Neural cell (in vitro differentiated cells): ENCODE measurements at regions not wholly inside any gene's neighbourhood (a gene's known extent, or its start where the extent isn't known, plus 50 kb on each side); places are given as distances from the start of the nearest gene placed in this dataset.

ENCODE experiments used
- H2AFZ ChIP-seq: fragments of 200-600, 300-800 bp; sonication (generic), shearing (Covaris generic); 2 replicates; pipeline ENCODE4 v1.6.0; 2014; ENCODE audit warnings: low read depth, mild to moderate bottlenecking, antibody characterized with exemption, low read length, moderate library complexity
- H3F3A ChIP-seq: fragments of 200-600 bp; shearing (Covaris generic); 2 replicates; pipeline ENCODE4 v1.6.1; 2016; ENCODE audit warnings: mild to moderate bottlenecking, moderate library complexity, mixed read lengths, antibody characterized with exemption, low read length; ENCODE audit not compliant: insufficient read depth, poor library complexity, severe bottlenecking
- H3K27ac ChIP-seq: fragments of 200-600, 300-800 bp; sonication (generic), shearing (Covaris generic); 2 replicates; pipeline ENCODE4 v1.5.1; 2014; ENCODE audit warnings: mild to moderate bottlenecking, low read length, moderate library complexity
- H3K27me3 ChIP-seq: fragments of 300-800, 200-600 bp; sonication (generic), shearing (Covaris generic); 2 replicates; pipeline ENCODE4 v1.6.0; 2014; ENCODE audit warnings: mild to moderate bottlenecking, low read depth, low read length, moderate library complexity; ENCODE audit not compliant: insufficient read depth
- H3K36me3 ChIP-seq: fragments of 300-800, 200-600 bp; sonication (generic), shearing (Covaris generic); 2 replicates; pipeline ENCODE4 v1.5.1; 2014; ENCODE audit warnings: mild to moderate bottlenecking, antibody characterized with exemption, low read length, moderate library complexity; ENCODE audit not compliant: insufficient read depth
- H3K4me2 ChIP-seq: fragments of 300-800, 200-600 bp; sonication (generic), shearing (Covaris generic); 2 replicates; pipeline ENCODE4 v1.6.0; 2014; ENCODE audit warnings: mild to moderate bottlenecking, low read length
- H3K4me3 ChIP-seq: fragments of 300-800, 200-600 bp; sonication (generic), shearing (Covaris generic); 2 replicates; pipeline ENCODE4 v1.5.1; 2014; ENCODE audit warnings: mild to moderate bottlenecking, low read length, moderate library complexity
- H3K79me2 ChIP-seq: fragments of 200-600 bp; shearing (Covaris generic); replicated peaks from 2 replicates; pipeline ENCODE4 v1.6.0; 2014; ENCODE audit warnings: mild to moderate bottlenecking, low read length, moderate library complexity; ENCODE audit not compliant: insufficient read depth
- H3K9ac ChIP-seq: fragments of 300-800, 200-600 bp; sonication (generic), shearing (Covaris generic); 2 replicates; pipeline ENCODE4 v1.6.1; 2016; ENCODE audit warnings: mild to moderate bottlenecking, low read length, mixed read lengths
- H3K9me2 ChIP-seq: fragments of 200-600 bp; shearing (Covaris generic); 2 replicates; pipeline ENCODE4 v1.6.1; 2016; ENCODE audit warnings: mild to moderate bottlenecking, low read length, mixed read lengths; ENCODE audit not compliant: insufficient read depth
- H3K9me3 ChIP-seq: fragments of 200-600, 300-800 bp; sonication (generic), shearing (Covaris generic); 2 replicates; pipeline ENCODE4 v1.6.1; 2016; ENCODE audit warnings: mild to moderate bottlenecking, mixed run types, low read length, moderate library complexity, mixed read lengths
- H4K20me1 ChIP-seq: fragments of 200-600 bp; shearing (Covaris generic); 2 replicates; pipeline ENCODE4 v1.6.1; 2016; ENCODE audit warnings: mild to moderate bottlenecking, mixed run types; ENCODE audit not compliant: insufficient read depth
- EP300 ChIP-seq: fragments of 450-650 bp; conservative IDR thresholded peaks from 2 replicates; pipeline ENCODE4 v1.6.1; 2014; ENCODE audit warnings: antibody characterized with exemption, mild to moderate bottlenecking, moderate library complexity; ENCODE audit not compliant: poor library complexity, severe bottlenecking
- EZH2 ChIP-seq: fragments of 200-600, 300-800 bp; shearing (Covaris generic), sonication (generic); IDR thresholded peaks from 2 replicates; pipeline ENCODE4 v1.6.1; 2014; ENCODE audit warnings: antibody characterized with exemption, low read length, borderline replicate concordance, mild to moderate bottlenecking; ENCODE audit not compliant: insufficient read depth, poor library complexity, severe bottlenecking
- MXI1 ChIP-seq: fragments of 450-650 bp; conservative IDR thresholded peaks from 2 replicates; pipeline ENCODE4 v1.6.1; 2014; ENCODE audit warnings: antibody characterized with exemption, mild to moderate bottlenecking; ENCODE audit not compliant: poor library complexity, severe bottlenecking
- POLR2AphosphoS5 ChIP-seq: IDR thresholded peaks from 2 replicates; pipeline ENCODE4 v1.6.1; 2012
- RAD21 ChIP-seq: fragments of 450-650 bp; conservative IDR thresholded peaks from 2 replicates; pipeline ENCODE4 v1.6.1; 2014; ENCODE audit warnings: antibody characterized with exemption, mild to moderate bottlenecking, moderate library complexity
- REST ChIP-seq: IDR thresholded peaks from 2 replicates; pipeline ENCODE4 v1.6.1; 2012; ENCODE audit warnings: borderline replicate concordance
- SMC3 ChIP-seq: fragments of 450-650 bp; conservative IDR thresholded peaks from 2 replicates; pipeline ENCODE4 v1.6.1; 2014; ENCODE audit warnings: antibody characterized with exemption, mild to moderate bottlenecking, moderate library complexity; ENCODE audit not compliant: poor library complexity
- TAF1 ChIP-seq: IDR thresholded peaks from 2 replicates; pipeline ENCODE4 v1.6.1; 2012; ENCODE audit warnings: low read depth
- TF ChIP-seq, protein P1 (sequence below): fragments of 450-650 bp; IDR thresholded peaks from 2 replicates; pipeline ENCODE4 v1.5.1; 2014; ENCODE audit warnings: antibody characterized with exemption, mild to moderate bottlenecking, moderate library complexity; ENCODE audit not compliant: poor library complexity, severe bottlenecking

- Histone ChIP-seq H3K36me3 (no peaks in the 10 kb centered on the region), H3K27me3 (no peaks in the 10 kb centered on the region), H3K9me3 (no peaks in the 10 kb centered on the region), H3F3A (no peaks in the 10 kb centered on the region), H4K20me1 (no peaks in the 10 kb centered on the region), H3K4me2 (no peak overlapping the region), H3K79me2 (no peaks in the 10 kb centered on the region), H2AFZ (no peak overlapping the region), H3K9me2 (no peaks in the 10 kb centered on the region), H3K4me3 (no peak overlapping the region), H3K9ac (no peak overlapping the region), H3K27ac (no peak overlapping the region)
- TF ChIP-seq, protein P1, sequence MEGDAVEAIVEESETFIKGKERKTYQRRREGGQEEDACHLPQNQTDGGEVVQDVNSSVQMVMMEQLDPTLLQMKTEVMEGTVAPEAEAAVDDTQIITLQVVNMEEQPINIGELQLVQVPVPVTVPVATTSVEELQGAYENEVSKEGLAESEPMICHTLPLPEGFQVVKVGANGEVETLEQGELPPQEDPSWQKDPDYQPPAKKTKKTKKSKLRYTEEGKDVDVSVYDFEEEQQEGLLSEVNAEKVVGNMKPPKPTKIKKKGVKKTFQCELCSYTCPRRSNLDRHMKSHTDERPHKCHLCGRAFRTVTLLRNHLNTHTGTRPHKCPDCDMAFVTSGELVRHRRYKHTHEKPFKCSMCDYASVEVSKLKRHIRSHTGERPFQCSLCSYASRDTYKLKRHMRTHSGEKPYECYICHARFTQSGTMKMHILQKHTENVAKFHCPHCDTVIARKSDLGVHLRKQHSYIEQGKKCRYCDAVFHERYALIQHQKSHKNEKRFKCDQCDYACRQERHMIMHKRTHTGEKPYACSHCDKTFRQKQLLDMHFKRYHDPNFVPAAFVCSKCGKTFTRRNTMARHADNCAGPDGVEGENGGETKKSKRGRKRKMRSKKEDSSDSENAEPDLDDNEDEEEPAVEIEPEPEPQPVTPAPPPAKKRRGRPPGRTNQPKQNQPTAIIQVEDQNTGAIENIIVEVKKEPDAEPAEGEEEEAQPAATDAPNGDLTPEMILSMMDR = no peak
- TF ChIP-seq TAF1 (no peak), EZH2 (no peak), SMC3 (no peak), EP300 (no peak), MXI1 (no peak)
Observed at GRCh38 chr13:34066344-34066743, 248.4 kb downstream of the RFC3 start.

DNA sequence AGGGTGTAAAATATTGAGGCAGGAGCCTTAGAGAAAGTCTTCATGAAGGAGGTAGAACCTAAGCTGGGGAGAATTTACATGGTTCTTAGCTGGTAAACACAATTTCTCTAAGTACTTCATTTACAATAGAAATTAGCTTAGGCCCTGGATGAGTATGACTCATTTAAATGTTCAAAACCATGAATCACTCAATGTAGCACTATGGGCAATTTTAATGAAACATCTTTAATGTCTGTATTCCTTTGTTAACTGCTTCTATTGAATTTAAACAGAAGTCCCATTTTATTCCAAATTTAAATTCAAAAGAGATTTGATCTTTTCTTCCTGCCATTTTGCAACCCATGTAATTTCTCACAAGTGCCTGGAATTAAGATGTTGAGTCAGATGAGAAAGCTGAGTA, 252.1 kb downstream of the RFC3 start:
- no peak for TF ChIP-seq RAD21
- no peak for TF ChIP-seq EP300
- TF ChIP-seq MXI1 = no peak
- no peak for TF ChIP-seq POLR2AphosphoS5
- TF ChIP-seq EZH2 = no peak
- TF ChIP-seq REST = no peak
- TF ChIP-seq, protein P1 = no peak
- no peak for TF ChIP-seq TAF1
- no peak for TF ChIP-seq SMC3
- H4K20me1 ChIP-seq = no peaks in the 10 kb centered on the region
- H3K9me3 ChIP-seq = no peaks in the 10 kb centered on the region
- H3F3A ChIP-seq = no peaks in the 10 kb centered on the region
- H3K27ac ChIP-seq = no peak overlapping the region
- no peaks in the 10 kb centered on the region for H3K9me2 ChIP-seq
- no peaks in the 10 kb centered on the region for H3K27me3 ChIP-seq
- H3K36me3 ChIP-seq = no peaks in the 10 kb centered on the region
- no peak overlapping the region for H3K4me3 ChIP-seq
- H2AFZ ChIP-seq = no peak overlapping the region
- H3K79me2 ChIP-seq = no peaks in the 10 kb centered on the region
- no peak overlapping the region for H3K9ac ChIP-seq
- no peak overlapping the region for H3K4me2 ChIP-seq
